Epithelial cell of esophagus (primary cell): ENCODE measurements at regions not wholly inside any gene's neighbourhood (a gene's known extent, or its start where the extent isn't known, plus 50 kb on each side); places are given as distances from the start of the nearest gene placed in this dataset.
A peak's percentile ranks its signal among the peaks of the same experiment; 100 is the strongest.

Experiments
- DNase-seq: peaks from one replicate; pipeline ENCODE4 v3.0.0; 2010; ENCODE audit warnings: low read depth
- H3K4me3 ChIP-seq: 2 replicates; pipeline ENCODE4 v1.5.1; 2011; ENCODE audit warnings: mild to moderate bottlenecking, low read length, control low read depth
- TF ChIP-seq, protein P1 (sequence below): IDR thresholded peaks from 2 replicates; pipeline ENCODE4 v1.5.1; 2011; ENCODE audit warnings: low read depth, mild to moderate bottlenecking, low read length, control low read depth, inconsistent platforms; ENCODE audit not compliant: insufficient read depth; ENCODE audit errors: missing control alignments

DNA sequence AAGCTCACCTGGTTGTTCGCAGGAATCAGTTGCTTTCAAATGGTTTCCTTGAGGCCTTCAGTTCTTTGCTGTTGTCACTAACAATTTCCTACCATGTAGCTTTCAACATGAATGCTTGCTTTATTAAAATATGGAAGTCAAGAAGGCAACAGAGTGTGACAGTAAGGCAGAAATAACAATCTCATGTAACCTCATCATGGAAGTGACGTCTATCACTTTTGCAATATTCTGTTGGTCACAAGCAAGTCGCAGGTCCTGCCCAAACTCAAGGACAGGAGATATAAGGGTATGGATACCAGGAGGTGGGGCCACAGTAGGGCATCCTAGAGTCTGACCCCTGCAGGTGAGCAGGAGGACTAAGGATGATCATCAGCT, 296.8 kb upstream of the ZP4 start:
- H3K4me3 ChIP-seq: no peak overlapping the region
- TF ChIP-seq, protein P1, sequence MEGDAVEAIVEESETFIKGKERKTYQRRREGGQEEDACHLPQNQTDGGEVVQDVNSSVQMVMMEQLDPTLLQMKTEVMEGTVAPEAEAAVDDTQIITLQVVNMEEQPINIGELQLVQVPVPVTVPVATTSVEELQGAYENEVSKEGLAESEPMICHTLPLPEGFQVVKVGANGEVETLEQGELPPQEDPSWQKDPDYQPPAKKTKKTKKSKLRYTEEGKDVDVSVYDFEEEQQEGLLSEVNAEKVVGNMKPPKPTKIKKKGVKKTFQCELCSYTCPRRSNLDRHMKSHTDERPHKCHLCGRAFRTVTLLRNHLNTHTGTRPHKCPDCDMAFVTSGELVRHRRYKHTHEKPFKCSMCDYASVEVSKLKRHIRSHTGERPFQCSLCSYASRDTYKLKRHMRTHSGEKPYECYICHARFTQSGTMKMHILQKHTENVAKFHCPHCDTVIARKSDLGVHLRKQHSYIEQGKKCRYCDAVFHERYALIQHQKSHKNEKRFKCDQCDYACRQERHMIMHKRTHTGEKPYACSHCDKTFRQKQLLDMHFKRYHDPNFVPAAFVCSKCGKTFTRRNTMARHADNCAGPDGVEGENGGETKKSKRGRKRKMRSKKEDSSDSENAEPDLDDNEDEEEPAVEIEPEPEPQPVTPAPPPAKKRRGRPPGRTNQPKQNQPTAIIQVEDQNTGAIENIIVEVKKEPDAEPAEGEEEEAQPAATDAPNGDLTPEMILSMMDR: no peak

DNA sequence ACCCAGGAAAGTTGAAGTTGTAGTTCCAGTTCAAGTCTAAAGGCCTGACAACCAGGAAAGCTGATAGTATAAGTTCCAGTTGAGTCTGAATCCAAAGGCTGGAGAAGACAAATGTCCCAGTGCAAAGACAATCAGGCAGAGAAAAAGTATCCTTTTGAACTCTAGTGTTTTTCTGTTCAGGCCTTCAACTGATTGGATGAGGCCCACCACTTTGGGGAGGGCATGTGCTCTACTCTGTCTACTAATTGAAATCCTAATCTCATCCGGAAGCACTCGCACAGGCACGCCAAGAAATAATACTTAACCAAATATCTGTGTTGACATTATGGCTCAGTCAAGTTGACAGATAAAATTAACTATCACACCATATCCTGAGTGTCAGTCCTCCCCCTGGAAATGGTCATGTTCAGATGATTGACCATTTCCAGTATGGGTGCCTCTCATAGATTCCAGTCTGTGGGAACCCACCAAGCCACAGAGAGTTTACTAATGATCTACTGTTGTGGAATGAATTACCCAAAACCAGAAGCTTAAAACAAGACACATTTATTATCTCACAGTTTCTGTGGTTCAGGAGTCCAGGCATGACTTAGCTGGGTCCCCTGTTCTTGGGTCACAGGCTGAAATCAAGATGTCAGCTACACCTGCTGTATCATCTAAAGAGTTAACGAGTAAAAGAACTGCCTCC, 296.3 kb upstream of the ZP4 start:
- DNase-seq: no peak
- TF ChIP-seq, protein P1: no peak
- no peak overlapping the region for H3K4me3 ChIP-seq

More for the DNA sequence above, 296.8 kb upstream of the ZP4 start:
- DNase-seq: no peak

DNA sequence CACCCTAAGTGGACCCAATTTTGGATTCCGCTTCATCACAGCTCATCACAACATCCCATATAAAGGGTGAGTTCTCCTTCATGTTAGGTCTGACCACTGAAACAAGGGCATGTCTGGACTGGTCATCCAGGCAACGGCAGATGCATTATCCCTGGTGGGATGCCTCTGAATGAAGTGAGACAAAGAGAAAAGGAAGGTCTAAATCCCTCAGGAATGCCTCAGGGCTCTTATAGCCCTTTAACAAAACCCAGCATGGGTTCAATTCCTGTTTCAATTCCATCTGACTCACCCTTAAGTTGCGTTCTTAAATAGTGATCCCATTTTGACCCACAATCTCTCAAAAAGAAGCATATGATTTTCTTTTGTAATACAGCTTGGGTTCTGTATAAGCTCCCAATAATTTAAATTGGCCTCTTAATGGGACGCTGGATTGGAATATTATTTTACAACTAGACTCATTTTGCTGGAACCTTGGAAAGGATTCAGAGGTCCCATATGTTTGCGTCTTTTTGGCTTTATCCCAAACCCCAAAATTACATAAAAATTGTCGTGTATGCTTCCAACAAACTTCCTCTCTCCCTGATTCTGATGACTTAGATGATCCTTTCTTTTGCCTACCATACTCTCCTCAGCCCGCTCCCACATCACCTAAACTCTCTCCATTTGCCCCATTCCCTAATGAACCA, 287.4 kb upstream of the ZP4 start:
- TF ChIP-seq, protein P1: no peak
- peak; percentile 69 for DNase-seq
- no peak overlapping the region for H3K4me3 ChIP-seq

DNA sequence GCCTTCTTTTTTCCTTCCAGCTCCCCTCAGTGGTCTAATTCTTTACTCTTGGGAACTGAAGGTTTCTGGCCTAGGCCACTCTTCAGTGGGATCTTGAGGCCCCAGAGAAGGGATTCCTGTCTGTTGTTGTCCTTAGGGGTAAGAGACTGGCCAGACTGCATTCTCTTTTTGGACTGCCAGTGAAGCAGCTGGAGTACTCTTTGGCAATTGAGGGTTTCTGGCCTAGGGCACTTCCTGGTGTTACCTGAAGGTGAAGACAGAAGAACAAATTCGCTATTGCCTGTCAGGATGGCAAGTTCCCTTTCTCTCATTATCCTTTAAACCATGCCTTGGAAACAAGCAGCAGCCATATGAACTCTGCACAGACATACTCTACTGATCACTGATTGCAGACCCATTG, 286.6 kb upstream of the ZP4 start:
- TF ChIP-seq, protein P1: no peak
- H3K4me3 ChIP-seq: no peak overlapping the region
- peak; percentile 69 for DNase-seq

DNA sequence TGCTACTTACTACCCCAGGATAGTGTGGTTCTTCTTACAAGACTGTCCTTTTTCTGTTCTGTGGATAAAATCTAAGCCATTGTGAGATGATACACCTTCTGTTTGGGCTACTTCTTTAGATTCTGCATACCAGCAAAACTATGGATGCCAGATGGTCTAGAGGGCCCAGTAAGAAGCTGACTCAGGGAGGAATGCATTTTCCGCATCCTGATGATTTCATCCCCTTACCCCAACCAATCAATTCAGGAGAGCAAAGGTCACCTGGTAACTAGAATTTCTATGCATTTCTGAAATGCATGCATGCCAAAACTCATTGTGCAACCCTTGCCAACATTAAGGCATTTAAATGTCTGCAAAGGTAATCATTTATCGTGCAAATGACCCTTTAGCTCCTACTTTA, 285.7 kb upstream of the ZP4 start:
- DNase-seq: no peak
- no peak overlapping the region for H3K4me3 ChIP-seq
- TF ChIP-seq, protein P1: no peak

DNA sequence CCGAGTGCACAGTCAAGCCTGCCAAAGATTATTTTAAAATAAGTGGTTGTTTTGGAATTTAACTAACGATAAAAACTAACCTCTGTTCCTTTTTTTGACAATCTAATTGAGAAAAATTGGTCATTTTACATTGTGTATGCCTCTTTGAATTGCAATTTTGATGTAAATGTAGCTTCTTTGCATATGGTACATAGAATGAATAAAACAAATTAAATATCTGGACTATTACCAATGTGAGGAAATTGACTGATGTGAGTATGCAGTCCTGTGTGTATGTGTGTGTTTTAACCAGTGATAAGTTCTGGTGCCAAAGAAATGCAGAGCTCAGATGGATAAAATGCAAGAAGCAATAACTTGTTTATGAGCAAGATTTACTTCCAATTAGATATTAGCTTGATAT, 281.3 kb upstream of the ZP4 start:
- H3K4me3 ChIP-seq: no peak overlapping the region
- TF ChIP-seq, protein P1: no peak
- no peak for DNase-seq

DNA sequence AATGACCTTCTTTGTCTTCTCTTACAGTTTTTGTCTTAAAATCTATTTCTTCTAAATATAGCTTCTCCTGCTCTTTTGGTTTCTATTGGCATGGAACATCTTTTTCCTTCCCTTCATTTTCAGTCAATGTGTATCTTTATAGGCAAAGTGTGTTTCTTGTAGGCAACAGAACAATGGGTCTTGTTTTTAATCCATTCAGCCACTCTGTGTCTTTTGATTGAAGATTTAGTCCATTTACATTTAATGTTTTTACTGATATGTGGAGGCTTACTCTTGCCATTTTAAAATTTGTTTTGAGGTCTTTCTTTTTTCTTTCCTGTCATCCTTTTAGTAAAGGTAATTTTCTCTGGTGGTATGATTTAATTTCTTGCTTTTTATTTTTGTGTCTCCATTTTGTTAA, 271.2 kb upstream of the ZP4 start:
- DNase-seq: no peak
- TF ChIP-seq, protein P1: no peak
- no peak overlapping the region for H3K4me3 ChIP-seq
